K562 (cell line): ENCODE measurements at regions not wholly inside any gene's neighbourhood (a gene's known extent, or its start where the extent isn't known, plus 50 kb on each side); places are given as distances from the start of the nearest gene placed in this dataset.

Source experiments
- ATAC-seq: fragments of 200-7000 bp; cut with Tn5 transposase; 3 replicates; pipeline ENCODE4 v1.9.1; 2020; ENCODE audit warnings: moderate library complexity
- BruUV-seq: library from RNA; stranded (reverse); fragments of 400-500 nt; replicated peaks from 2 replicates; lab custom pipeline; 2021; lab: Mats Ljungman, UMichigan
- CTCF ChIA-PET: fragments of 300-600 bp; formaldehyde crosslinking; extraction: SDS; loops from one replicate; lab custom pipeline; 2021; ENCODE audit warnings: low intra/inter-chr PET ratio; lab: Yijun Ruan, JAX
- POLR2A ChIA-PET: fragments of 300-600, 350-650 bp; sonication (Branson Sonifier 250); formaldehyde crosslinking; extraction: SDS; loops from one replicate; lab custom pipeline; 2021; ENCODE audit warnings: antibody characterized with exemption, inconsistent platforms; lab: Yijun Ruan, JAX
- DNase-seq, 4 experiments: peaks; one replicate each; pipeline versions ENCODE4 v3.0.0 to v3.0.0-alpha.2; 2011 to 2018; ENCODE audit warnings: low spot score in 3 of 4, mixed read lengths in 3 of 4; ENCODE audit errors: extremely low read depth in 1 of 4
- FAIRE-seq: peaks from 2 replicates; lab custom pipeline; 2011; peaks lifted over from hg19 to GRCh38; lab: Jason Lieb, UNC
- H2AFZ ChIP-seq: 2 replicates; pipeline ENCODE4 v1.6.0; 2011; ENCODE audit warnings: low read depth, low read length, control low read depth, inconsistent platforms
- H3K27ac ChIP-seq: fragments of 200-600 bp; 3 replicates; pipeline ENCODE4 v1.8.0; 2011; ENCODE audit warnings: low read depth, mild to moderate bottlenecking, control low read depth, inconsistent platforms, low read length, moderate library complexity, mixed read lengths; ENCODE audit errors: extremely low read depth
- H3K27me3 ChIP-seq, 2 experiments: fragments of 300-600 bp in 1 of 2; 2 replicates in 1 of 2; 3 replicates in 1 of 2; pipeline versions ENCODE4 v1.6.0 to v1.8.0; 2011; ENCODE audit warnings: inconsistent platforms in 2 of 2, low read length in 2 of 2, mild to moderate bottlenecking in 1 of 2, mixed read lengths in 1 of 2, moderate library complexity in 1 of 2; ENCODE audit not compliant: control insufficient read depth in 2 of 2, insufficient read depth in 2 of 2
- H3K36me3 ChIP-seq: fragments of 300-600 bp; 3 replicates; pipeline ENCODE4 v1.8.0; 2011; ENCODE audit warnings: mild to moderate bottlenecking, low read length, inconsistent platforms; ENCODE audit not compliant: control insufficient read depth, insufficient read depth
- H3K4me1 ChIP-seq, 2 experiments: fragments of 200-600 bp in 1 of 2; replicated peaks in 1 of 2; 2 replicates in 1 of 2; 3 replicates in 1 of 2; pipeline versions ENCODE4 v1.5.1 to v1.8.0; 2011; ENCODE audit warnings: inconsistent platforms in 2 of 2, low read length in 2 of 2, mild to moderate bottlenecking in 1 of 2, mixed read lengths in 1 of 2, moderate library complexity in 1 of 2; ENCODE audit not compliant: control insufficient read depth in 2 of 2, insufficient read depth in 2 of 2
- H3K4me2 ChIP-seq: 2 replicates; pipeline ENCODE4 v1.6.1; 2011; ENCODE audit warnings: low read length, control low read depth, inconsistent platforms, mixed read lengths; ENCODE audit not compliant: insufficient read depth
- H3K4me3 ChIP-seq: fragments of 200-600 bp; sonication (generic), shearing (Covaris generic); 2 replicates; pipeline ENCODE4 v1.5.1; 2016; ENCODE audit warnings: control low read depth, inconsistent platforms
- H3K79me2 ChIP-seq: fragments of 200-600 bp; 3 replicates; pipeline ENCODE4 v1.8.0; 2011; ENCODE audit warnings: low read length, inconsistent platforms; ENCODE audit not compliant: control insufficient read depth, insufficient read depth
- H3K9ac ChIP-seq, 2 experiments: 2 replicates each; pipeline versions ENCODE4 v1.6.0 to v1.6.1; 2011; ENCODE audit warnings: low read depth in 2 of 2, low read length in 2 of 2, control low read depth in 1 of 2, inconsistent platforms in 1 of 2, mild to moderate bottlenecking in 1 of 2, mixed read lengths in 1 of 2; ENCODE audit not compliant: insufficient read depth in 1 of 2
- H3K9me1 ChIP-seq: one replicate; pipeline ENCODE4 v1.6.0; 2011; ENCODE audit warnings: inconsistent platforms, mild to moderate bottlenecking, low read length, moderate library complexity; ENCODE audit not compliant: control insufficient read depth, insufficient read depth
- H3K9me3 ChIP-seq: replicated peaks from 2 replicates; pipeline ENCODE4 v1.5.1; 2011; ENCODE audit warnings: low read depth, low read length, inconsistent platforms; ENCODE audit not compliant: control insufficient read depth, insufficient read depth
- H4K20me1 ChIP-seq: replicated peaks from 2 replicates; pipeline ENCODE4 v1.6.1; 2011; ENCODE audit warnings: low read length, inconsistent platforms, mixed read lengths; ENCODE audit not compliant: control insufficient read depth, insufficient read depth
- BRCA1 ChIP-seq, 2 experiments: fragments of 450-650 bp in 1 of 2; sonication (generic) in 1 of 2; formaldehyde crosslinking in 1 of 2; IDR thresholded peaks; 2 replicates each; pipeline versions ENCODE4 v1.5.0 to v1.6.1; 2017 to 2020; ENCODE audit warnings: mild to moderate bottlenecking in 1 of 2, missing genetic modification reagents in 1 of 2
- CAMTA2 ChIP-seq: fragments of 250-450 bp; sonication (Bioruptor Pico); conservative IDR thresholded peaks from 2 replicates; pipeline ENCODE4 v1.5.1; 2022
- DDX20 ChIP-seq: fragments of 450-650 bp; IDR thresholded peaks from 2 replicates; pipeline ENCODE4 v1.6.1; 2016; ENCODE audit warnings: missing genetic modification characterization, low read depth, mild to moderate bottlenecking, missing compliant biosample characterization, moderate library complexity
- ESRRA ChIP-seq: fragments of 450-650 bp; IDR thresholded peaks from 2 replicates; pipeline ENCODE4 v1.6.1; 2014; ENCODE audit warnings: low read depth, mild to moderate bottlenecking, moderate library complexity, borderline replicate concordance
- FOSL1 ChIP-seq: fragments of 200-800 bp; sonication (Bioruptor generic); conservative IDR thresholded peaks from 2 replicates; pipeline ENCODE4 v1.6.1; 2016; ENCODE audit warnings: missing genetic modification characterization, missing compliant biosample characterization
- FOXA3 ChIP-seq, 2 experiments: fragments of 450-650 bp in 1 of 2; sonication (generic) in 1 of 2; formaldehyde crosslinking; IDR thresholded peaks in 1 of 2; conservative IDR thresholded peaks in 1 of 2; 2 replicates each; pipeline versions ENCODE4 v1.4.0 to v1.8.0; 2020 to 2022; ENCODE audit warnings: mild to moderate bottlenecking in 2 of 2, missing genetic modification reagents in 1 of 2
- KHSRP ChIP-seq: fragments of 450-650 bp; IDR thresholded peaks from 2 replicates; pipeline ENCODE4 v1.6.1; 2017
- MCM5 ChIP-seq: fragments of 450-650 bp; IDR thresholded peaks from 2 replicates; pipeline ENCODE4 v1.6.1; 2016; ENCODE audit warnings: low read depth
- MXI1 ChIP-seq: IDR thresholded peaks from 2 replicates; pipeline ENCODE4 v1.6.1; 2011; ENCODE audit warnings: low read depth, mild to moderate bottlenecking, improper control_type of control experiment, low read length
- NCOA2 ChIP-seq, 2 experiments: fragments of 450-650 bp; IDR thresholded peaks; 2 replicates each; pipeline ENCODE4 v1.6.1; 2018; ENCODE audit warnings: mild to moderate bottlenecking in 2 of 2, moderate library complexity in 1 of 2; ENCODE audit not compliant: partially characterized antibody in 2 of 2
- NFYB ChIP-seq: IDR thresholded peaks from 2 replicates; pipeline ENCODE4 v1.6.1; 2011; ENCODE audit warnings: mild to moderate bottlenecking, moderate library complexity; ENCODE audit not compliant: insufficient read length; ENCODE audit errors: extremely low read depth
- RHOXF2B ChIP-seq: fragments of 250-450 bp; sonication (Bioruptor Pico); conservative IDR thresholded peaks from 2 replicates; pipeline ENCODE4 v1.5.1; 2021
- SRSF1 ChIP-seq: fragments of 200-400 bp; formaldehyde crosslinking; IDR thresholded peaks from 2 replicates; pipeline ENCODE4 v1.6.1; 2017; ENCODE audit warnings: mild to moderate bottlenecking, low read depth, low read length, moderate library complexity
- ZFP30 ChIP-seq: fragments of 250-450 bp; sonication (Bioruptor Pico); IDR thresholded peaks from 2 replicates; pipeline ENCODE4 v1.8.0; 2022; ENCODE audit warnings: moderate library complexity, mild to moderate bottlenecking, inconsistent platforms, borderline replicate concordance
- ZNF253 ChIP-seq: fragments of 250-450 bp; sonication (Bioruptor Pico); conservative IDR thresholded peaks from 2 replicates; pipeline ENCODE4 v1.6.1; 2021; ENCODE audit warnings: mild to moderate bottlenecking
- ZNF436 ChIP-seq: fragments of 250-450, 450-650 bp; sonication (Bioruptor Pico); formaldehyde crosslinking; IDR thresholded peaks from 2 replicates; pipeline ENCODE4 v1.7.0; 2020; ENCODE audit warnings: mild to moderate bottlenecking
- ZNF511 ChIP-seq: sonication (generic); formaldehyde crosslinking; IDR thresholded peaks from 2 replicates; pipeline ENCODE4 v1.8.0; 2022; ENCODE audit warnings: mild to moderate bottlenecking, missing genetic modification reagents
- ZNF583 ChIP-seq: fragments of 250-450 bp; sonication (Bioruptor Pico); IDR thresholded peaks from 2 replicates; pipeline ENCODE4 v1.4.0; 2020
- ZNF609 ChIP-seq: sonication (generic); formaldehyde crosslinking; IDR thresholded peaks from 2 replicates; pipeline ENCODE4 v1.8.1; 2023; ENCODE audit warnings: missing genetic modification reagents, mild to moderate bottlenecking, borderline replicate concordance
- WGBS: fragments of 100-300 bp; shearing (Covaris generic); methylation state at CpG from one replicate; pipeline ENCODE4 v1.1.6; 2016; ENCODE audit warnings: low coverage, mixed read lengths; ENCODE audit not compliant: insufficient coverage; ENCODE audit errors: missing lambda C conversion rate; 5-methylcytosine and 5-hydroxymethylcytosine counted together
- in situ Hi-C: fragments of 300-500 bp; cut with MboI; formaldehyde crosslinking; loops from 4 replicates; pipeline ENCODE4 v1.15.0; 2018; ENCODE audit warnings: inconsistent platforms, mixed read lengths
- intact Hi-C: fragments of 100-400 bp; cut with micrococcal nuclease; formaldehyde crosslinking; loops from 2 replicates; pipeline ENCODE4 v1.14.2; 2022

- TF ChIP-seq FOXA3 (CRISPR knock-in tag; conservative IDR thresholded peaks at IDR 0.05 in 1 of 2, IDR thresholded peaks at IDR 0.05 in 1 of 2) (no peak), CAMTA2 (CRISPR knock-in tag) (no peak), NCOA2 (IDR thresholded peaks at IDR 0.05; ENCODE audit: partially characterized antibody in 2 of 2) (no peak), NFYB (no peak), MXI1 (no peak), KHSRP (no peak), SRSF1 (no peak), ESRRA (no peak)
These were observed 115.1 kb upstream of the NCK2 start (continued) for GRCh38 chr2:105629634-105630033.

- FAIRE-seq (no peak), ATAC-seq (no peak), DNase-seq (no peak)
- intact Hi-C loops = no loop called here
- Histone ChIP-seq H2AFZ (no peak overlapping the region), H3K79me2 (no peaks in the 10 kb centered on the region), H3K9me3 (no peaks in the 10 kb centered on the region), H3K27ac (no peak overlapping the region), H3K4me1 (no peaks in the 10 kb centered on the region; a peak in 2 of 5 replicates), H3K4me2 (no peak overlapping the region), H4K20me1 (no peaks in the 10 kb centered on the region), H3K9me1 (no peaks in the 10 kb centered on the region), H3K4me3 (no peak overlapping the region), H3K27me3 (no peaks in the 10 kb centered on the region; a peak in 1 of 5 replicates), H3K36me3 (no peaks in the 10 kb centered on the region), H3K9ac (no peak overlapping the region)
- BruUV-seq = no TSS peak
- ChIA-PET POLR2A (no interaction called here), CTCF (no interaction called here)
- in situ Hi-C loops = no loop called here
- 4% methylated on average over 3 of the region's 3 CpGs for WGBS
- TF ChIP-seq ZNF583 (CRISPR knock-in tag) = no peak
- no peak for TF ChIP-seq DDX20
- TF ChIP-seq MCM5 = no peak
- TF ChIP-seq ZNF609 (CRISPR knock-in tag) = no peak
- no peak for TF ChIP-seq ZNF511 (CRISPR knock-in tag)
- TF ChIP-seq RHOXF2B = no peak
- no peak for TF ChIP-seq BRCA1 (IDR thresholded peaks at IDR 0.05)
- no peak for TF ChIP-seq BRCA1 (CRISPR knock-in tag; IDR thresholded peaks at IDR 0.05)
- TF ChIP-seq ZFP30 (CRISPR knock-in tag) = no peak
- no peak for TF ChIP-seq FOSL1 (tag)
- no peak for TF ChIP-seq ZNF436 (CRISPR knock-in tag)
- TF ChIP-seq ZNF253 (CRISPR knock-in tag) = no peak
These were observed 117.2 kb upstream of the NCK2 start for GRCh38 chr2:105627534-105627933.
